GM21619 (cell line): ENCODE measurements at regions not wholly inside any gene's neighbourhood (a gene's known extent, or its start where the extent isn't known, plus 50 kb on each side); places are given as distances from the start of the nearest gene placed in this dataset.
A peak's percentile ranks its signal among the peaks of the same experiment; 100 is the strongest.

ENCODE experiments used
- ATAC-seq: cut with Tn5 transposase; IDR thresholded peaks from one replicate; pipeline ENCODE4 v1.9.1; 2021; ENCODE audit not compliant: unreplicated experiment

- no peak for ATAC-seq
Measured at GRCh38 chr15:77557564-77557963, 75.1 kb downstream of the LINGO1 start.

GRCh38 chr15:77557144-77557543 lies 75.6 kb downstream of the LINGO1 start:
- no peak for ATAC-seq

GRCh38 chr15:77556622-77557021 lies 76.1 kb downstream of the LINGO1 start:
- no peak for ATAC-seq

GRCh38 chr15:77555232-77555631 lies 77.5 kb downstream of the LINGO1 start:
- ATAC-seq, result no peak

- no peak for ATAC-seq
Measured at GRCh38 chr15:77554306-77555080, 78.2 kb downstream of the LINGO1 start.

- no peak for ATAC-seq
Measured at GRCh38 chr15:77553695-77554094, 79.0 kb downstream of the LINGO1 start.

- no peak for ATAC-seq
Measured at GRCh38 chr15:77553257-77553656, 79.5 kb downstream of the LINGO1 start.

GRCh38 chr15:77552066-77552465 lies 80.6 kb downstream of the LINGO1 start:
- ATAC-seq, result no peak

- ATAC-seq, result no peak
Measured at GRCh38 chr15:77550301-77551251, 82.1 kb downstream of the LINGO1 start.

GRCh38 chr15:77549576-77550288 lies 83.0 kb downstream of the LINGO1 start:
- ATAC-seq, result no peak

- ATAC-seq, result no peak
Measured at GRCh38 chr15:77548589-77549557, 83.8 kb downstream of the LINGO1 start.

- ATAC-seq, result no peak
Measured at GRCh38 chr15:77547801-77548588, 84.7 kb downstream of the LINGO1 start.

GRCh38 chr15:77546870-77547269 lies 85.8 kb downstream of the LINGO1 start:
- ATAC-seq, result no peak

GRCh38 chr15:77546050-77546501 lies 86.6 kb downstream of the LINGO1 start:
- ATAC-seq, result no peak

- ATAC-seq, result no peak
Measured at GRCh38 chr15:77545058-77545457, 87.7 kb downstream of the LINGO1 start.

- ATAC-seq, result no peak
Measured at GRCh38 chr15:77544162-77544561, 88.5 kb downstream of the LINGO1 start.

GRCh38 chr15:77543159-77543882 lies 89.4 kb downstream of the LINGO1 start:
- peak; percentile 60 for ATAC-seq

- ATAC-seq, result no peak
Measured at GRCh38 chr15:77542491-77543001, 90.2 kb downstream of the LINGO1 start.
